ENCODE measurements at regions not wholly inside any gene's neighbourhood (a gene's known extent, or its start where the extent isn't known, plus 50 kb on each side); places are given as distances from the start of the nearest gene placed in this dataset.

- Histone ChIP-seq H3K27ac (no peak overlapping the region), H3K4me3 (no peak overlapping the region), H3K27me3 (no peaks in the 10 kb centered on the region), H3K9me3 (no peaks in the 10 kb centered on the region), H3K36me3 (no peaks in the 10 kb centered on the region), H3K4me1 (no peaks in the 10 kb centered on the region)
- no peak for DNase-seq
- TF ChIP-seq POLR2A (IDR thresholded peaks at IDR 0.05) (no peak), CTCF (IDR thresholded peaks at IDR 0.05) (no peak)
- intact Hi-C loops (cut with DNase I; ENCODE audit: low total_unique reads): no loop called here
Measured at GRCh38 chr7:131844369-131844768, 287.9 kb upstream of the PODXL start.

DNA sequence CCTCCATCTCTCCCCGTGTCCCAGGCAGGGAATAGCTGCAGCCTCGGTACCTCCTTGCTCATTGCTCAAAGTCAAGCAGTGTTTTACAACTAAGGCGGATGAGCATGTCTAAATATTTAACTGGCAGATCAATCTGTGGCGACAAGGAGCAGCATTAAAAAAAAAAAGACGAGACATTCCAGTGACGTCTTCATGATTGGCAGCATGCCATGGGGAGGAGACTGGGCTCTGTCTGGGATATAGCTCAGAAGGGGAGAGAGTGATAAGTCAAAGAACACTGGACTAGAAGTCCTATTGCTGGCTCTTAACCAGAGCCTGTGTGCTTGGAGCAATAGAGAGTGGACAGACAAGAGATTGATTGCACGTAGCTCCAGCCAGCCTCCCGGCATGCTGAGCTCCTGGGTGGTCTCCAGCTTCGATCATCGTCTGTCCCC lies 287.5 kb upstream of the PODXL start:
- Histone ChIP-seq H3K27ac (no peak overlapping the region), H3K4me3 (no peak overlapping the region), H3K4me1 (no peaks in the 10 kb centered on the region), H3K9me3 (no peaks in the 10 kb centered on the region), H3K36me3 (no peaks in the 10 kb centered on the region), H3K27me3 (no peaks in the 10 kb centered on the region)
- no peak for DNase-seq
- intact Hi-C loops (cut with DNase I; ENCODE audit: low total_unique reads): no loop called here
- TF ChIP-seq POLR2A (IDR thresholded peaks at IDR 0.05) (no peak), CTCF (IDR thresholded peaks at IDR 0.05) (no peak)

GRCh38 chr7:131839967-131840690 lies 283.7 kb upstream of the PODXL start:
- no peak for TF ChIP-seq POLR2A (IDR thresholded peaks at IDR 0.05)
- intact Hi-C loops (cut with DNase I; ENCODE audit: low total_unique reads): no loop called here
- Histone ChIP-seq H3K27me3 (no peaks in the 10 kb centered on the region), H3K4me3 (no peak overlapping the region), H3K9me3 (no peaks in the 10 kb centered on the region), H3K27ac (no peak overlapping the region), H3K36me3 (no peaks in the 10 kb centered on the region), H3K4me1 (no peaks in the 10 kb centered on the region)
- DNase-seq: no peak

DNA sequence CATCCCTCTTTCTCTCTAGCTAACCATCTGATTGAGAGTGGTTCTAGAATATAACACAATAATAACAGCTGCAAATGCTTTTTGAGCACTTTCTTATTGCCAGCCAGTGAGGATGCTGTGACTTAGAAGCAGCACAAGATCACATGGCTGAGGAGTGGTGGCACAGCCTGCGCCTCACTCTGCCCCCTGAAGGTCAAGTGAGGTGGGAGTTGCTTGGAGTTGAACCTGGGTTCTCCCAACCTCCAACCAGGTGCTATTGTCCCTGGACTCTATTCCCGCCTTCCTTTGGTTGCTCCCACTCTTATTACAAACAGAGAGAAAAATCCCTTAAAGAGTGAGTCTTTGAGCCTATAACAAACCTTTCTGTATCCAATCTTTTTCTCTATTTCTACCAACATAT lies 280.3 kb upstream of the PODXL start:
- H3K4me1 ChIP-seq: no peaks in the 10 kb centered on the region
- H3K27ac ChIP-seq: no peak overlapping the region
- no peaks in the 10 kb centered on the region for H3K36me3 ChIP-seq
- no peak overlapping the region for H3K4me3 ChIP-seq
- H3K27me3 ChIP-seq: no peaks in the 10 kb centered on the region
- TF ChIP-seq POLR2A (IDR thresholded peaks at IDR 0.05): no peak
- intact Hi-C loops (cut with DNase I; ENCODE audit: low total_unique reads): no loop called here
- no peak for DNase-seq
- no peaks in the 10 kb centered on the region for H3K9me3 ChIP-seq

GRCh38 chr7:131835141-131835540 lies 278.7 kb upstream of the PODXL start:
- H3K4me3 ChIP-seq: no peak overlapping the region
- intact Hi-C loops (cut with DNase I; ENCODE audit: low total_unique reads): no loop called here
- H3K4me1 ChIP-seq: no peaks in the 10 kb centered on the region
- no peaks in the 10 kb centered on the region for H3K9me3 ChIP-seq
- H3K27me3 ChIP-seq: no peaks in the 10 kb centered on the region
- no peak overlapping the region for H3K27ac ChIP-seq
- DNase-seq: no peak
- H3K36me3 ChIP-seq: no peaks in the 10 kb centered on the region
- TF ChIP-seq POLR2A (IDR thresholded peaks at IDR 0.05) (no peak), CTCF (IDR thresholded peaks at IDR 0.05) (no peak)

DNA sequence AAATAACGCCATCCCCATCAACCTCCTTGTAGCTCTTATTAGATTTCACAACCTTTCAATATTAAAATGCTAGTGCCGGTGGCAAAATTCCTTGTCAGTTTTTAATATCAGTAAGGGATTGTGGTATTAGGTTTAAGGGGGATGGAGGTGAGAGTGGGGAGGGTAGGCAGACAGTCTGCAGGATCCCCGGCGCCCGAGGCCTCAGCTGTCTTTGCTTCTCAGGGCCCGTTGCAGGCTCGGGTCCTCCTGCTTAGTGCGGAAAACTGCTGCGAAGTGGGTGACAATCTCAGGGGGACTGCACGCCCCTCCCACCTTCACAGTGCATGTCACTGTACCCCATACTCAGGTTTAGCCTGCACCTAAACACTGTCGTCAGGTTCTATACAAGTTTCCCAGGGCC lies 274.3 kb upstream of the PODXL start:
- Histone ChIP-seq H3K27ac (no peak overlapping the region), H3K9me3 (no peaks in the 10 kb centered on the region), H3K4me3 (no peak overlapping the region), H3K36me3 (no peaks in the 10 kb centered on the region), H3K4me1 (no peaks in the 10 kb centered on the region), H3K27me3 (no peaks in the 10 kb centered on the region)
- intact Hi-C loops (cut with DNase I; ENCODE audit: low total_unique reads): no loop called here
- no peak for DNase-seq
- TF ChIP-seq CTCF (IDR thresholded peaks at IDR 0.05) (no peak), POLR2A (IDR thresholded peaks at IDR 0.05) (no peak)
